Large intestine (tissue), 3 donors: ENCODE measurements at regions not wholly inside any gene's neighbourhood (a gene's known extent, or its start where the extent isn't known, plus 50 kb on each side); places are given as distances from the start of the nearest gene placed in this dataset.

Experiments used
- DNase-seq, 2 donors: peaks; one replicate each; pipeline versions ENCODE4 v3.0.0 to v3.0.0-alpha.2; 2013
- H3K27ac ChIP-seq: one replicate; pipeline ENCODE4 v1.5.1; 2013; ENCODE audit warnings: low read length
- H3K27me3 ChIP-seq: 2 replicates; pipeline ENCODE4 v1.6.1; 2013; ENCODE audit warnings: low read length; ENCODE audit not compliant: control insufficient read depth, insufficient read depth
- H3K36me3 ChIP-seq: 2 replicates; pipeline ENCODE4 v1.6.1; 2013; ENCODE audit warnings: low read length; ENCODE audit not compliant: control insufficient read depth, insufficient read depth
- H3K4me1 ChIP-seq: one replicate; pipeline ENCODE4 v1.6.1; 2013; ENCODE audit warnings: low read length; ENCODE audit not compliant: control insufficient read depth, insufficient read depth
- H3K4me3 ChIP-seq: one replicate; pipeline ENCODE4 v1.5.1; 2013; ENCODE audit warnings: low read length
- H3K9me3 ChIP-seq: one replicate; pipeline ENCODE4 v1.6.1; 2013; ENCODE audit warnings: mild to moderate bottlenecking, low read depth, low read length, moderate library complexity; ENCODE audit not compliant: control insufficient read depth
- WGBS: methylation state at CpG from one replicate; pipeline ENCODE4 v1.1.5; 2013; ENCODE audit warnings: low lambda C conversion rate; ENCODE audit not compliant: insufficient coverage; 5-methylcytosine and 5-hydroxymethylcytosine counted together

DNA sequence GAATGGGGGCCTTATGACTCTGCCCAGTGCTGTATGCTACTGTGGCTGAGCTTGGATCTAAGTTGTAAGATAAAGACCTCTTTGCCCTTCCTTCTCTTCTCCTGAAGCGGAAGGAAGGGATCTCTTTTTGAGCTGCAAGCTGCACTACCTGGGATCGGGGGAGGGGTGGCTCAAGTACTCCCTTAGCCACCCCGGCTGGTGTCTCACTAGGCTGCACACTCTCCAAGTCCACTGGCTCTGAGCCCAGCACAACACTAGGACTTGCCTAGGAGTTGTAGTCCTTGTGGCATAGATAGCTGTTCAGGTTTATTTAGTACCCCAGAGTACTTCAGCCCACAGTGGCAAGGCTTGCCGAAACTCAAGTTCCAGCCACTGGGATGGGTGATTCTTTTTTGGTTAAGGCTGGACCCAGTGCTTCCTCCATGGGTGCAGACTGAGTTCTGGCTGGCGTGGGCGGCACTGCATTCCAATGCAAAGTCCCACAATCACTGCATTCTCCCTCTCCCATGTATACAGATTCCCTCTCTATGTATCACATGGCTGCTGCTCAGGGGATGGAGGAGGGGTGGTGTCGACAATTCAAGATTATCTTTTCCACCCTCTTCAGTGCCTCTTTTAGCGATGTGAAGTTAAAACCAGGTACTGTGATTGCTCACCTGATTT, 76.2 kb upstream of the SLC25A13 start:
- Histone ChIP-seq H3K4me1 (no peaks in the 10 kb centered on the region), H3K9me3 (no peaks in the 10 kb centered on the region), H3K4me3 (no peak overlapping the region), H3K27me3 (no peaks in the 10 kb centered on the region), H3K36me3 (no peaks in the 10 kb centered on the region), H3K27ac (no peak overlapping the region)
- DNase-seq = no peak
- WGBS = 100% methylated on average over 1 of the region's 8 CpGs

DNA sequence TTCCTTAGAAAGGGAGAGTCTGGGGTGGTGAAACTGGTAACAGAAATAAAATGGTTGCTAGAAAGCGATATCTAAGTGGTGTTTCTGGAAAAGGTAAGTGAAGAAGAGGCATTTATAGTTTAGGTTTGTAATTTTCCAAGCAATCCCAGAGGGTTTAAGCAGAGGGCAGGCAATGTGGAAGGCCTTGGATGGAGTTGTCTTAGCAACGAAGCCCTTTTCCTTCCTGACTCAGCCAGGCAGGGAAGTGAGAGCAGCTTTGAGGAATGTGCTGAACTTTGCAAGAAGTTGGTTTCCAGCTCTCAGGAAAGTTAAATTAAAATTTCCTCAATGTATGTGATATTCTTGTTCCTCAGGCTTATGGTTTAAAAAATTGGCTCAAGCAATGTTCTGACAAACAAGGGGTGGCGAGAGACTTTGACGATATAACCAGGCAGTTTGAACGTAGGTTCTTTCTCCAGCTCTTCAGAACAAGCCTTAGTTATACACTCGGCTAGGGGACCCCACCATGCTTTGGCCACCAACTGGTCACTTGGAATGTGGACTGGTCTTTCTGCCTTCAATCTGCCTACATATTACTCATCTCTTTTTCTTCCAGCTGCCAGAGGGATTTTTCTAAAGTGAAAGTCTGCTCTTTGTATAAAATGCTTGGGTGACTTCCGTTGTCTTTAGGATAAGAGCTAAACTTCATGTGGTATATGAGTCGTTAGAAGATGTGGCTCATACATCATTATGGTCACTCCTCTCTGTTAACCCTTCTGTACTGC, 66.9 kb upstream of the SLC25A13 start:
- DNase-seq = peak in 1 of 2 donors; percentile 8
- Histone ChIP-seq H3K36me3 (no peaks in the 10 kb centered on the region), H3K9me3 (no peaks in the 10 kb centered on the region), H3K4me3 (no peak overlapping the region), H3K27ac (no peak overlapping the region), H3K4me1 (no peaks in the 10 kb centered on the region), H3K27me3 (no peaks in the 10 kb centered on the region)
- WGBS = 100% methylated on average over 1 of the region's 8 CpGs

DNA sequence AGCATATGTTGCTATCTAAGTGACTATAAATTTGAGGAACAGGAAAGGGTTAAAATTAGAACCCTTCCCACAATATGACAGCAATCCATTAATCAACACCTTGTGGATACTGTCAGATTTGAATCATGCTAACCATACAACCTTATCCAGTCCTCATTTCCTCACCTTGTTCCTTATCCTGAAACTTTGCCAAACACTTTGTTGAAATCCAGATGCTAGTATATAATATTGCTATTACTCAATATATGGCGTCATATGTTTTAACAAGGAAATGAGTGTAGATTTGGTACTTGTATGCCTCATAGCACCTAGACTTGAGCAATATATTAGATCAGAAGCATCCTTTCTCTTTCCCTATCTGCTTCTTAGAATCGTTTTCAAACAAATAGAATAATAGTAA, 66.3 kb upstream of the SLC25A13 start:
- H3K27me3 ChIP-seq = no peaks in the 10 kb centered on the region
- no peak overlapping the region for H3K27ac ChIP-seq
- no peaks in the 10 kb centered on the region for H3K4me1 ChIP-seq
- 25% methylated on average over 1 of the region's 2 CpGs for WGBS
- H3K4me3 ChIP-seq = no peak overlapping the region
- no peak for DNase-seq
- H3K9me3 ChIP-seq = no peaks in the 10 kb centered on the region
- H3K36me3 ChIP-seq = no peaks in the 10 kb centered on the region

DNA sequence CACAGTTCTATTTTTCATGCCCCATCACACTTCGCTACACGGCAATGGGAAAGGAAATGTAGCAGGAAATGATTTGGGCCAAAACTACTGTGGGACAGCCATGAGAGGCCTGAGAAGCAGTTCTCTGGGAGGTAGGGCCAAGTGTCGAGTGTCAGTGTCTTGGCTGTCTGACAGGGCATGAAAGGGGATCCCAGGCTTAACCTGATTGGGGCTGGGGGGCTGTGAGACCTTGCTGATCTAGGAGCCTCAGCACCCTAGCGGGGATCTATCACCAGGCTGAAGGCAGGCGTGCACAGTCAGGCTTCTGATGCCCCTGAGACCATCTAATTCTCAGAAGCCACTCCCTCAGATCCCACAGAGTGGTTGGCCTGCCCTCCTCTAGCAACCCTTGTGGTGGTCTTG, 58.2 kb upstream of the SLC25A13 start:
- WGBS = no CpG with 5 or more reads among the region's 5 CpGs
- no peaks in the 10 kb centered on the region for H3K9me3 ChIP-seq
- no peaks in the 10 kb centered on the region for H3K4me1 ChIP-seq
- no peaks in the 10 kb centered on the region for H3K36me3 ChIP-seq
- H3K27me3 ChIP-seq = no peaks in the 10 kb centered on the region
- H3K4me3 ChIP-seq = no peak overlapping the region
- no peak for DNase-seq
- H3K27ac ChIP-seq = no peak overlapping the region

DNA sequence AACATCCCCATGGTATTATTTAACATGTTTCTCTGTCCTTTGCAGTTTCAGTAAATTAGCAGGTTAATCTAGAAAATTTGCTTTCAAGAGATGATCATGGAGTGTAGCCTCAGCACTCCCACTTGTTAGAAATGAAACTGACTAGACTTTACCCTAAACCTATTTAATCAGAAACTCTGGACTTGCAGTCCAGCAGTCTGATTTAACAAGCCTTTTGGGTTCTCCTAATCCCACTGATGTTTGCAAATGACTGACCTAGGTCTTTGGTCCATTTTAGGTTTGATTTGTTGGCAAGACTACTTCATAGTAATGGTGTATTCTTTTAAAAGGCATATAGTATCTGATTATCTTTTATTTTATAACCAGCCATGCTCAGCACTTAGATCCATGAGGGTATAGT, 55.5 kb upstream of the SLC25A13 start:
- Histone ChIP-seq H3K36me3 (no peaks in the 10 kb centered on the region), H3K4me1 (no peaks in the 10 kb centered on the region), H3K9me3 (no peaks in the 10 kb centered on the region), H3K27ac (no peak overlapping the region), H3K4me3 (no peak overlapping the region), H3K27me3 (no peaks in the 10 kb centered on the region)
- DNase-seq = no peak
